ENCODE measurements at regions not wholly inside any gene's neighbourhood (a gene's known extent, or its start where the extent isn't known, plus 50 kb on each side); places are given as distances from the start of the nearest gene placed in this dataset.

- no peak for TF ChIP-seq POLR2AphosphoS5 (IDR thresholded peaks at IDR 0.05; ENCODE audit: insufficient read depth in 1 of 2, low read depth in 1 of 2)
- DNase-seq (ENCODE audit: extremely low spot score in 2 of 2): no peak
- intact Hi-C loops (cut with DNase I): no loop called here
- no peaks in the 10 kb centered on the region for H3K9me3 ChIP-seq
- no peak overlapping the region for H3K4me3 ChIP-seq
- no peaks in the 10 kb centered on the region for H3K4me1 ChIP-seq
- no peaks in the 10 kb centered on the region for H3K27me3 ChIP-seq
- H3K27ac ChIP-seq: no peak overlapping the region
- no peaks in the 10 kb centered on the region for H3K36me3 ChIP-seq
These were observed 244.5 kb upstream of the SUCLG2 start for GRCh38 chr3:67898916-67899315.

GRCh38 chr3:67897351-67898336, 243.2 kb upstream of the SUCLG2 start:
- intact Hi-C loops (cut with DNase I): no loop called here
- no peak for DNase-seq (ENCODE audit: extremely low spot score in 2 of 2)
- H3K27me3 ChIP-seq: no peaks in the 10 kb centered on the region
- no peak for TF ChIP-seq POLR2AphosphoS5 (IDR thresholded peaks at IDR 0.05; ENCODE audit: insufficient read depth in 1 of 2, low read depth in 1 of 2)
- no peak for TF ChIP-seq POLR2A (IDR thresholded peaks at IDR 0.05)
- TF ChIP-seq CTCF (IDR thresholded peaks at IDR 0.05): no peak
- H3K36me3 ChIP-seq: no peaks in the 10 kb centered on the region
- H3K9me3 ChIP-seq: no peaks in the 10 kb centered on the region
- H3K27ac ChIP-seq: no peak overlapping the region
- H3K4me1 ChIP-seq: no peaks in the 10 kb centered on the region
- H3K4me3 ChIP-seq: no peak overlapping the region

- Histone ChIP-seq H3K9me3 (no peaks in the 10 kb centered on the region), H3K4me3 (no peak overlapping the region), H3K36me3 (no peaks in the 10 kb centered on the region), H3K4me1 (no peaks in the 10 kb centered on the region), H3K27ac (no peak overlapping the region), H3K27me3 (no peaks in the 10 kb centered on the region)
- DNase-seq (ENCODE audit: extremely low spot score in 2 of 2): no peak
- intact Hi-C loops (cut with DNase I): no loop called here
- TF ChIP-seq POLR2AphosphoS5 (IDR thresholded peaks at IDR 0.05; ENCODE audit: insufficient read depth in 1 of 2, low read depth in 1 of 2) (no peak), POLR2A (IDR thresholded peaks at IDR 0.05) (no peak), CTCF (IDR thresholded peaks at IDR 0.05) (no peak)
These were observed 241.7 kb upstream of the SUCLG2 start for GRCh38 chr3:67896130-67896529.

DNA sequence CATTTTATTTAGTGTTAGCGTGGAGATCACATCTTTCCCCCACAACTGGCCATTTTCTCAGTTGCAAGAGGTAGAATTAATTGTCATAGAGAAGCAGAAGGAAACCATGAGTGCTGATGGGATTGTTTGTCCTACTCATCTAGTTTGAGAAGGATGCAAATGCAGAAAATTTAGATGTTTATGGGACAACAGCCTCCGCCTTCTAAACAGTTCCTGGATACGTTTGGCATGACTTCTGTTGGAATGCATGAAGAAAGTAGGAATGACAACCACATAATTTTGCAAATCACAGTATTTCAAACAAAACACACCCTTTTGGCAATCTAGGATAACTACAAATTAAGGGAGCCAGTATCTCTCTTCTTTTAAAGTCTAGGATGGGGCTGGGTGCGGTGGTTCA, 240.1 kb upstream of the SUCLG2 start:
- intact Hi-C loops (cut with DNase I): no loop called here
- TF ChIP-seq POLR2AphosphoS5 (IDR thresholded peaks at IDR 0.05; ENCODE audit: insufficient read depth in 1 of 2, low read depth in 1 of 2): no peak
- TF ChIP-seq POLR2A (IDR thresholded peaks at IDR 0.05): no peak
- TF ChIP-seq CTCF (IDR thresholded peaks at IDR 0.05): no peak

GRCh38 chr3:67884345-67884744, 229.9 kb upstream of the SUCLG2 start:
- Histone ChIP-seq H3K27ac (no peak overlapping the region), H3K4me3 (no peak overlapping the region), H3K36me3 (no peaks in the 10 kb centered on the region), H3K27me3 (no peaks in the 10 kb centered on the region), H3K9me3 (no peaks in the 10 kb centered on the region), H3K4me1 (no peaks in the 10 kb centered on the region)
- intact Hi-C loops (cut with DNase I): no loop called here
- TF ChIP-seq POLR2AphosphoS5 (IDR thresholded peaks at IDR 0.05; ENCODE audit: insufficient read depth in 1 of 2, low read depth in 1 of 2) (no peak), POLR2A (IDR thresholded peaks at IDR 0.05) (no peak), CTCF (IDR thresholded peaks at IDR 0.05) (no peak)
- no peak for DNase-seq (ENCODE audit: extremely low spot score in 2 of 2)

More for the DNA sequence above, 240.1 kb upstream of the SUCLG2 start:
- Histone ChIP-seq H3K9me3 (no peaks in the 10 kb centered on the region), H3K4me3 (no peak overlapping the region), H3K27ac (no peak overlapping the region), H3K27me3 (no peaks in the 10 kb centered on the region), H3K4me1 (no peaks in the 10 kb centered on the region), H3K36me3 (no peaks in the 10 kb centered on the region)
- DNase-seq (ENCODE audit: extremely low spot score in 2 of 2): no peak

Data from vagina (tissue), 2 donors.